Adrenal gland (tissue), 9 donors: ENCODE measurements at regions not wholly inside any gene's neighbourhood (a gene's known extent, or its start where the extent isn't known, plus 50 kb on each side); places are given as distances from the start of the nearest gene placed in this dataset.

Experiments used
- DNase-seq, 7 donors: peaks; one replicate each; pipeline ENCODE4 v3.0.0-alpha.2; 2019 to 2020
- H3K27ac ChIP-seq, 5 donors: fragments of 200-600 bp; sonication (generic) in 4 of 5; 1 replicate in 3 of 5; 2 replicates in 2 of 5; pipeline versions ENCODE4 v1.5.1 to v1.8.0; 2016 to 2020; ENCODE audit warnings: mild to moderate bottlenecking in 1 of 5
- H3K27me3 ChIP-seq: fragments of 200-600 bp; 2 replicates; pipeline ENCODE4 v1.8.0; 2021
- H3K36me3 ChIP-seq, 2 donors: fragments of 200-600 bp; replicated peaks in 1 of 2; 1 replicate in 1 of 2; 2 replicates in 1 of 2; pipeline versions ENCODE4 v1.5.1 to v1.8.0; 2018 to 2022
- H3K4me1 ChIP-seq, 2 donors: fragments of 200-600 bp; replicated peaks in 1 of 2; 1 replicate in 1 of 2; 2 replicates in 1 of 2; pipeline versions ENCODE4 v1.5.1 to v1.8.0; 2018 to 2021
- H3K4me3 ChIP-seq, 4 donors: fragments of 200-600 bp; sonication (generic) in 3 of 4; one replicate each; pipeline ENCODE4 v1.5.1; 2016 to 2018
- H3K9me3 ChIP-seq, 3 donors: fragments of 200-600 bp; sonication (generic) in 1 of 3; replicated peaks in 1 of 3; 1 replicate in 2 of 3; 2 replicates in 1 of 3; pipeline versions ENCODE4 v1.5.1 to v1.8.0; 2016 to 2021
- POLR2A ChIP-seq, 2 donors: fragments of 450-650 bp; IDR thresholded peaks; one replicate each; pipeline ENCODE4 v1.6.1; 2017; ENCODE audit warnings: antibody characterized with exemption in 2 of 2, mild to moderate bottlenecking in 2 of 2, moderate library complexity in 1 of 2
- WGBS, 4 donors: extraction: QIAGEN DNeasy Blood & Tissue Kit in 2 of 4; methylation state at CpG; one replicate each; pipeline versions ENCODE4 v1.1.5 to v1.1.7; 2013 to 2017; 5-methylcytosine and 5-hydroxymethylcytosine counted together
- intact Hi-C, 2 donors: fragments of 100-400 bp; cut with DNase I; formaldehyde crosslinking; loops; one replicate each; pipeline versions ENCODE4 v1.14.1 to v1.15.0; 2022 to 2023
- TF ChIP-seq, protein P1 (sequence below), 6 experiments: fragments of 450-650 bp in 4 of 6; fragments of 200-600 bp in 2 of 6; sonication (generic) in 1 of 6; IDR thresholded peaks; 1 replicate in 5 of 6; 2 replicates in 1 of 6; pipeline versions ENCODE4 v1.5.1 to v1.8.0; 2016 to 2021; ENCODE audit warnings: antibody characterized with exemption in 6 of 6, mild to moderate bottlenecking in 2 of 6, moderate library complexity in 1 of 6
- donor health status: healthy with polysubstance abuse.
- donor health status: Bipolar disorder and iron deficiency.
- donor health status: DM: yes; HTN: yes; CAD: no.
- donor health status: DM: no; HTN: no; CAD: no.
- donor health status: DM: no; HTN: no; CAD: no.

DNA sequence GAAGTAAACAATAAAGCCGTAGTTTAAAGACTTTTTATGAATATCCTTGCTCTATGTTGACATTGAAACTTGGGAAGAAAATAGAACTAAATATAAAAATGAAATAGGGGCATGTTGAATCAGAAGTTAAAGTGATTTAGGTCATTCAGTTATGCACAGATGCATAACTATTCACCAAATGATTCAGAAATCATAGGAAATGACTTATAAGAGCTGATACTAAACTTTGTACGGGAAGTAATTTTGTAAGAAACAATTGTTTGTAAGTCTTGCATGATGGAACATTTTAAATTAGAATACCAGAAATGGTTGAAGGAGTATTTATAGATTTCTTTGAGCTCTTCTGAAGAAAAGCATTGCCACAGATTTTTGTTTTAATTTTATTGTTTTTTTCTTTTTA, 246.5 kb downstream of the CPE start:
- 67 to 69% (median 68%) methylated on average over 2 of the region's 2 CpGs for WGBS, 4 donors
- TF ChIP-seq, protein P1, sequence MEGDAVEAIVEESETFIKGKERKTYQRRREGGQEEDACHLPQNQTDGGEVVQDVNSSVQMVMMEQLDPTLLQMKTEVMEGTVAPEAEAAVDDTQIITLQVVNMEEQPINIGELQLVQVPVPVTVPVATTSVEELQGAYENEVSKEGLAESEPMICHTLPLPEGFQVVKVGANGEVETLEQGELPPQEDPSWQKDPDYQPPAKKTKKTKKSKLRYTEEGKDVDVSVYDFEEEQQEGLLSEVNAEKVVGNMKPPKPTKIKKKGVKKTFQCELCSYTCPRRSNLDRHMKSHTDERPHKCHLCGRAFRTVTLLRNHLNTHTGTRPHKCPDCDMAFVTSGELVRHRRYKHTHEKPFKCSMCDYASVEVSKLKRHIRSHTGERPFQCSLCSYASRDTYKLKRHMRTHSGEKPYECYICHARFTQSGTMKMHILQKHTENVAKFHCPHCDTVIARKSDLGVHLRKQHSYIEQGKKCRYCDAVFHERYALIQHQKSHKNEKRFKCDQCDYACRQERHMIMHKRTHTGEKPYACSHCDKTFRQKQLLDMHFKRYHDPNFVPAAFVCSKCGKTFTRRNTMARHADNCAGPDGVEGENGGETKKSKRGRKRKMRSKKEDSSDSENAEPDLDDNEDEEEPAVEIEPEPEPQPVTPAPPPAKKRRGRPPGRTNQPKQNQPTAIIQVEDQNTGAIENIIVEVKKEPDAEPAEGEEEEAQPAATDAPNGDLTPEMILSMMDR (IDR thresholded peaks at IDR 0.05) = no peak
- Histone ChIP-seq H3K36me3 (no peaks in the 10 kb centered on the region), H3K27me3 (no peaks in the 10 kb centered on the region), H3K9me3 (no peaks in the 10 kb centered on the region), H3K4me1 (no peaks in the 10 kb centered on the region), H3K4me3 (no peak overlapping the region), H3K27ac (no peak overlapping the region)
- no peak for DNase-seq
- intact Hi-C loops = no loop called here

DNA sequence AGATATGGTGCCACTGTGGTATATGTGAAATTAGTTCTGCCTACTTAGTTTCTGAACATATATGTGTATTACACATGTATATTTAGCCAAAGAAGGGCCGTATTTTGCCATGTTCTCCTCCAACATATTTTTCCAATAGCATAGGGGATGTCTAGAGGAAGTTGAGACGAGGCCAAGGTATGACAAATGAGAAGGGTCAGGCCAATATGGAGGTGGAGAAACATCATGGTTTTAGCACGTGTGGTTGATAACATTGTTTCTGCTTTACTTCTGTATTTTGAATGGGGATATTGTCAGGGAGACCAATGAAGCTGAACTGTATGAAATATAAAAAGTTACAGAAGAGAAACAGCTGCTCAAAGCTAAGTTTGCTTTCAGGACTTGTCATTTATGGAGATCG, 246.7 kb upstream of the TLL1 start:
- no peak for DNase-seq
- no peaks in the 10 kb centered on the region for H3K9me3 ChIP-seq
- intact Hi-C loops = no loop called here
- TF ChIP-seq, protein P1 (IDR thresholded peaks at IDR 0.05) = no peak
- no peak for TF ChIP-seq POLR2A (IDR thresholded peaks at IDR 0.05)
- H3K4me3 ChIP-seq = no peak overlapping the region
- 46 to 66% (median 53%) methylated on average over 4 of the region's 4 CpGs for WGBS, 4 donors
- H3K36me3 ChIP-seq = no peaks in the 10 kb centered on the region
- H3K27me3 ChIP-seq = no peaks in the 10 kb centered on the region
- H3K27ac ChIP-seq = no peak overlapping the region
- H3K4me1 ChIP-seq = no peaks in the 10 kb centered on the region

DNA sequence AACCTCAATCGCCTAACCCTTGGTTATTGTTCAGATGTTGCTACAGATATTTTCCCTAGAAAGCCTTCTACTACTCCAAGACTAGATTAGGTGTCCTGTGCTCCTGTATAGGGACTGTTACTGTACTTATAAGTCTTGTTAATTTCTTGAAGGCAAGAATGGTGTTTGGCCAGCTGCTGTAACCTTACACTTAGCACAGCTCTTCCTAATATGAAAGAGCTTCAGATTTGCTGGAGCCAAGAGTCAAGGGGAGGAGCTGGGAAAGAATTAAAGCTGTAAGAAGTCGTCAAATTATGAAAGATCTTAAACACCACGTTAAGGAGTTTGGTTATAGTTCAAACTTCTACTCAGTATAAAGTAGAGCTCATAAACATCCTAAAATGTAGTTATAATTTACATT, 245.9 kb upstream of the TLL1 start:
- Histone ChIP-seq H3K4me3 (no peak overlapping the region), H3K27ac (no peak overlapping the region), H3K4me1 (no peaks in the 10 kb centered on the region), H3K9me3 (no peaks in the 10 kb centered on the region), H3K36me3 (no peaks in the 10 kb centered on the region), H3K27me3 (no peaks in the 10 kb centered on the region)
- 66 to 69% (median 68%) methylated on average over 3 of the region's 3 CpGs for WGBS, 4 donors
- no peak for TF ChIP-seq POLR2A (IDR thresholded peaks at IDR 0.05)
- TF ChIP-seq, protein P1 (IDR thresholded peaks at IDR 0.05) = no peak
- no peak for DNase-seq
- intact Hi-C loops = no loop called here

GRCh38 chr4:165627548-165627947, 245.5 kb upstream of the TLL1 start:
- no peak overlapping the region for H3K27ac ChIP-seq
- DNase-seq = no peak
- H3K4me1 ChIP-seq = no peaks in the 10 kb centered on the region
- WGBS, 4 donors = 63 to 76% (median 72%) methylated on average over 5 of the region's 5 CpGs
- no peak overlapping the region for H3K4me3 ChIP-seq
- no peaks in the 10 kb centered on the region for H3K27me3 ChIP-seq
- no peaks in the 10 kb centered on the region for H3K36me3 ChIP-seq
- no peaks in the 10 kb centered on the region for H3K9me3 ChIP-seq
- intact Hi-C loops = no loop called here
- TF ChIP-seq, protein P1 (IDR thresholded peaks at IDR 0.05) = no peak
- no peak for TF ChIP-seq POLR2A (IDR thresholded peaks at IDR 0.05)
